ENCODE measurements at regions not wholly inside any gene's neighbourhood (a gene's known extent, or its start where the extent isn't known, plus 50 kb on each side); places are given as distances from the start of the nearest gene placed in this dataset.

- Histone ChIP-seq H3K4me3 (IDR thresholded peaks at IDR 0.05; ENCODE audit: insufficient read depth, low read depth, low read length) (no peak overlapping the region), H3K36me3 (ENCODE audit: insufficient read depth) (no peaks in the 10 kb centered on the region), H4K20me1 (ENCODE audit: insufficient read depth) (no peaks in the 10 kb centered on the region), H3K9ac (no peak overlapping the region), H3K27ac (no peak overlapping the region), H3K4me1 (ENCODE audit: low read depth, poor library complexity, severe bottlenecking) (no peaks in the 10 kb centered on the region), H3K79me2 (ENCODE audit: insufficient read depth, low read depth) (no peaks in the 10 kb centered on the region), H3K27me3 (ENCODE audit: insufficient read depth, low read depth) (no peaks in the 10 kb centered on the region), H2AFZ (ENCODE audit: low read depth) (no peak overlapping the region), H3K4me2 (no peak overlapping the region)
- TF ChIP-seq CTCF (conservative IDR thresholded peaks at IDR 0.05; ENCODE audit: low read depth, low read length), result no peak
Measured at GRCh38 chr6:98641949-98642719, 192.2 kb upstream of the POU3F2 start.

- no peak for TF ChIP-seq CTCF (conservative IDR thresholded peaks at IDR 0.05; ENCODE audit: low read depth, low read length)
- H3K79me2 ChIP-seq (ENCODE audit: insufficient read depth, low read depth), result no peaks in the 10 kb centered on the region
- no peaks in the 10 kb centered on the region for H4K20me1 ChIP-seq (ENCODE audit: insufficient read depth)
- no peaks in the 10 kb centered on the region for H3K27me3 ChIP-seq (ENCODE audit: insufficient read depth, low read depth)
- H3K36me3 ChIP-seq (ENCODE audit: insufficient read depth), result no peaks in the 10 kb centered on the region
- no peak overlapping the region for H2AFZ ChIP-seq (ENCODE audit: low read depth)
- no peak overlapping the region for H3K27ac ChIP-seq
- no peaks in the 10 kb centered on the region for H3K4me1 ChIP-seq (ENCODE audit: low read depth, poor library complexity, severe bottlenecking)
- no peak overlapping the region for H3K4me3 ChIP-seq (IDR thresholded peaks at IDR 0.05; ENCODE audit: insufficient read depth, low read depth, low read length)
- H3K4me2 ChIP-seq, result no peak overlapping the region
- no peak overlapping the region for H3K9ac ChIP-seq
Measured at GRCh38 chr6:98644063-98644462, 190.3 kb upstream of the POU3F2 start.

GRCh38 chr6:98648211-98648914 lies 186.0 kb upstream of the POU3F2 start:
- no peaks in the 10 kb centered on the region for H3K27me3 ChIP-seq (ENCODE audit: insufficient read depth, low read depth)
- no peaks in the 10 kb centered on the region for H3K79me2 ChIP-seq (ENCODE audit: insufficient read depth, low read depth)
- TF ChIP-seq CTCF (conservative IDR thresholded peaks at IDR 0.05; ENCODE audit: low read depth, low read length), result no peak
- H3K9ac ChIP-seq, result no peak overlapping the region
- H3K4me1 ChIP-seq (ENCODE audit: low read depth, poor library complexity, severe bottlenecking), result no peaks in the 10 kb centered on the region
- H3K36me3 ChIP-seq (ENCODE audit: insufficient read depth), result no peaks in the 10 kb centered on the region
- no peak overlapping the region for H2AFZ ChIP-seq (ENCODE audit: low read depth)
- no peak overlapping the region for H3K4me2 ChIP-seq
- no peak overlapping the region for H3K4me3 ChIP-seq (IDR thresholded peaks at IDR 0.05; ENCODE audit: insufficient read depth, low read depth, low read length)
- H4K20me1 ChIP-seq (ENCODE audit: insufficient read depth), result no peaks in the 10 kb centered on the region
- H3K27ac ChIP-seq, result no peak overlapping the region

- Histone ChIP-seq H3K4me1 (ENCODE audit: low read depth, poor library complexity, severe bottlenecking) (no peaks in the 10 kb centered on the region), H4K20me1 (ENCODE audit: insufficient read depth) (no peaks in the 10 kb centered on the region), H3K79me2 (ENCODE audit: insufficient read depth, low read depth) (no peaks in the 10 kb centered on the region), H3K4me3 (IDR thresholded peaks at IDR 0.05; ENCODE audit: insufficient read depth, low read depth, low read length) (no peak overlapping the region), H3K27ac (no peak overlapping the region), H3K4me2 (no peak overlapping the region), H3K36me3 (ENCODE audit: insufficient read depth) (no peaks in the 10 kb centered on the region), H2AFZ (ENCODE audit: low read depth) (no peak overlapping the region), H3K27me3 (ENCODE audit: insufficient read depth, low read depth) (no peaks in the 10 kb centered on the region), H3K9ac (no peak overlapping the region)
- no peak for TF ChIP-seq CTCF (conservative IDR thresholded peaks at IDR 0.05; ENCODE audit: low read depth, low read length)
Measured at GRCh38 chr6:98650941-98651340, 183.4 kb upstream of the POU3F2 start.

Measured in KMS-11 (cell line).